ENCODE measurements at regions not wholly inside any gene's neighbourhood (a gene's known extent, or its start where the extent isn't known, plus 50 kb on each side); places are given as distances from the start of the nearest gene placed in this dataset.

- TF ChIP-seq EP300 (IDR thresholded peaks at IDR 0.05) (no peak), CTCF (IDR thresholded peaks at IDR 0.05) (no peak)
Observed at GRCh38 chr21:24681456-24681855, 925.8 kb downstream of the MRPL39 start.
